SK-N-SH (cell line): ENCODE measurements at regions not wholly inside any gene's neighbourhood (a gene's known extent, or its start where the extent isn't known, plus 50 kb on each side); places are given as distances from the start of the nearest gene placed in this dataset.

ENCODE experiments used
- CTCF ChIA-PET: fragments of 300-600, 350-600 bp; formaldehyde crosslinking; extraction: SDS; loops from one replicate; lab custom pipeline; 2021; lab: Yijun Ruan, JAX
- POLR2A ChIA-PET: fragments of 350-600 bp; sonication (Branson Sonifier 250); formaldehyde crosslinking; extraction: SDS; loops from one replicate; lab custom pipeline; 2020; ENCODE audit warnings: antibody characterized with exemption, inconsistent platforms; lab: Yijun Ruan, JAX
- DNase-seq: peaks from one replicate; pipeline ENCODE4 v3.0.0; 2012
- H2AFZ ChIP-seq: fragments of 200-600 bp; sonication (generic); 2 replicates; pipeline ENCODE4 v1.8.1; 2016; ENCODE audit warnings: antibody characterized with exemption, mild to moderate bottlenecking, low read depth
- H3F3A ChIP-seq: fragments of 200-600 bp; sonication (generic); replicated peaks from 2 replicates; pipeline ENCODE3; 2016; ENCODE audit warnings: antibody characterized with exemption, mild to moderate bottlenecking; ENCODE audit not compliant: insufficient read depth
- H3K27ac ChIP-seq, 2 experiments: fragments of 200-500 bp in 1 of 2; fragments of 200-600 bp in 1 of 2; sonication (Bioruptor generic) in 1 of 2; sonication (generic), shearing (Covaris generic) in 1 of 2; 2 replicates each; pipeline versions ENCODE4 v1.5.1 to v1.6.1; 2014 to 2016; ENCODE audit warnings: low read depth in 2 of 2, inconsistent platforms in 1 of 2, low read length in 1 of 2, mild to moderate bottlenecking in 1 of 2, mixed read lengths in 1 of 2
- H3K27me3 ChIP-seq: fragments of 200-600 bp; sonication (generic), shearing (Covaris generic); 2 replicates; pipeline ENCODE4 v1.6.1; 2016; ENCODE audit warnings: mixed run types; ENCODE audit not compliant: insufficient read depth
- H3K36me3 ChIP-seq, 2 experiments: fragments of 200-500 bp in 1 of 2; fragments of 200-600 bp in 1 of 2; sonication (Bioruptor generic) in 1 of 2; sonication (generic) in 1 of 2; replicated peaks in 1 of 2; 2 replicates each; pipeline versions ENCODE3 to v1.5.1; 2014 to 2016; ENCODE audit warnings: low read length in 1 of 2, mild to moderate bottlenecking in 1 of 2; ENCODE audit not compliant: insufficient read depth in 2 of 2, control insufficient read depth in 1 of 2
- H3K4me1 ChIP-seq, 2 experiments: fragments of 200-500 bp in 1 of 2; fragments of 200-600 bp in 1 of 2; sonication (Bioruptor generic) in 1 of 2; sonication (generic), shearing (Covaris generic) in 1 of 2; 2 replicates each; pipeline versions ENCODE4 v1.5.1 to v1.6.1; 2014 to 2016; ENCODE audit warnings: low read depth in 1 of 2, low read length in 1 of 2, mixed run types in 1 of 2; ENCODE audit not compliant: insufficient read depth in 2 of 2, control insufficient read depth in 1 of 2
- H3K4me2 ChIP-seq: fragments of 200-600 bp; sonication (generic), shearing (Covaris generic); 2 replicates; pipeline ENCODE4 v1.6.1; 2017; ENCODE audit warnings: mixed run types
- H3K4me3 ChIP-seq, 2 experiments: fragments of 200-500 bp in 1 of 2; fragments of 200-600 bp in 1 of 2; sonication (Bioruptor generic) in 1 of 2; sonication (generic), shearing (Covaris generic) in 1 of 2; 2 replicates each; pipeline versions ENCODE4 v1.5.1 to v1.8.1; 2014 to 2016; ENCODE audit warnings: low read depth in 2 of 2, inconsistent platforms in 1 of 2, low read length in 1 of 2, mild to moderate bottlenecking in 1 of 2, mixed read lengths in 1 of 2, moderate library complexity in 1 of 2
- H3K79me2 ChIP-seq: fragments of 200-600 bp; sonication (generic); 2 replicates; pipeline ENCODE4 v1.8.1; 2017; ENCODE audit warnings: mild to moderate bottlenecking; ENCODE audit not compliant: insufficient read depth
- H3K9ac ChIP-seq: fragments of 200-600 bp; sonication (generic); 2 replicates; pipeline ENCODE4 v1.6.1; 2017; ENCODE audit warnings: mixed run types
- H3K9me2 ChIP-seq: fragments of 200-600 bp; sonication (generic); 2 replicates; pipeline ENCODE4 v1.6.1; 2017; ENCODE audit warnings: mixed run types
- H3K9me3 ChIP-seq: fragments of 200-600 bp; sonication (generic); 2 replicates; pipeline ENCODE4 v1.6.1; 2017; ENCODE audit warnings: mixed run types, mild to moderate bottlenecking, moderate library complexity
- H4K20me1 ChIP-seq: fragments of 200-600 bp; sonication (generic); 2 replicates; pipeline ENCODE4 v1.6.1; 2017; ENCODE audit warnings: mild to moderate bottlenecking, mixed run types; ENCODE audit not compliant: insufficient read depth
- EZH2phosphoT487 ChIP-seq: fragments of 200-600 bp; sonication (generic); IDR thresholded peaks from 2 replicates; pipeline ENCODE4 v1.6.1; 2017; ENCODE audit warnings: low read depth, mixed run types, mild to moderate bottlenecking, antibody characterized with exemption, moderate library complexity, borderline replicate concordance
- FOXJ3 ChIP-seq: sonication (generic); formaldehyde crosslinking; IDR thresholded peaks from 2 replicates; pipeline ENCODE4 v1.5.1; 2020; ENCODE audit warnings: mild to moderate bottlenecking, missing genetic modification reagents
- FOXM1 ChIP-seq: IDR thresholded peaks from 2 replicates; pipeline ENCODE4 v1.4.0; 2012; ENCODE audit warnings: low read depth, mild to moderate bottlenecking
- MAX ChIP-seq: IDR thresholded peaks from 2 replicates; pipeline ENCODE4 v1.4.0; 2012; ENCODE audit warnings: low read depth
- MXI1 ChIP-seq: IDR thresholded peaks from 2 replicates; pipeline ENCODE4 v1.6.1; 2012; ENCODE audit warnings: mild to moderate bottlenecking, low read depth, low read length, improper control_type of control experiment
- NRF1 ChIP-seq: IDR thresholded peaks from 2 replicates; pipeline ENCODE4 v1.6.1; 2012; ENCODE audit warnings: low read depth, mild to moderate bottlenecking, low read length
- RCOR1 ChIP-seq: fragments of 150-350 bp; IDR thresholded peaks from 2 replicates; pipeline ENCODE4 v1.6.1; 2017; ENCODE audit warnings: antibody characterized with exemption, low read length
- SIN3A ChIP-seq: IDR thresholded peaks from 2 replicates; pipeline ENCODE4 v1.6.1; 2012; ENCODE audit warnings: low read depth, mild to moderate bottlenecking, low read length, moderate library complexity, borderline replicate concordance
- TAF1 ChIP-seq: IDR thresholded peaks from 2 replicates; pipeline ENCODE4 v1.6.1; 2012; ENCODE audit warnings: low read depth, mild to moderate bottlenecking, low read length, moderate library complexity, borderline replicate concordance
- TCF12 ChIP-seq: IDR thresholded peaks from 2 replicates; pipeline ENCODE4 v1.4.0; 2012
- USF1 ChIP-seq: IDR thresholded peaks from 2 replicates; pipeline ENCODE4 v1.4.0; 2012; ENCODE audit warnings: low read depth, borderline replicate concordance
- YY1 ChIP-seq: IDR thresholded peaks from 2 replicates; pipeline ENCODE4 v1.4.0; 2012; ENCODE audit warnings: low read depth, mild to moderate bottlenecking
- WGBS: methylation state at CpG from one replicate; pipeline ENCODE4 v1.1.6; 2017; ENCODE audit warnings: low lambda C conversion rate; 5-methylcytosine and 5-hydroxymethylcytosine counted together
- TF ChIP-seq, protein P1 (sequence below): fragments of 150-350 bp; IDR thresholded peaks from 2 replicates; pipeline ENCODE4 v1.6.1; 2017; ENCODE audit warnings: antibody characterized with exemption, low read length, low read depth, borderline replicate concordance
- TF ChIP-seq, protein P2 (sequence below): fragments of 150-350 bp; IDR thresholded peaks from 2 replicates; pipeline ENCODE4 v1.6.1; 2016; ENCODE audit warnings: mild to moderate bottlenecking, low read depth, low read length
- TF ChIP-seq, protein P3 (sequence below): fragments of 200-600 bp; sonication (generic); IDR thresholded peaks from 2 replicates; pipeline ENCODE4 v1.6.1; 2017; ENCODE audit warnings: antibody characterized with exemption, mild to moderate bottlenecking, moderate library complexity
- TF ChIP-seq, protein P4 (sequence below): IDR thresholded peaks from 2 replicates; pipeline ENCODE4 v1.4.0; 2012; ENCODE audit warnings: low read depth, borderline replicate concordance

DNA sequence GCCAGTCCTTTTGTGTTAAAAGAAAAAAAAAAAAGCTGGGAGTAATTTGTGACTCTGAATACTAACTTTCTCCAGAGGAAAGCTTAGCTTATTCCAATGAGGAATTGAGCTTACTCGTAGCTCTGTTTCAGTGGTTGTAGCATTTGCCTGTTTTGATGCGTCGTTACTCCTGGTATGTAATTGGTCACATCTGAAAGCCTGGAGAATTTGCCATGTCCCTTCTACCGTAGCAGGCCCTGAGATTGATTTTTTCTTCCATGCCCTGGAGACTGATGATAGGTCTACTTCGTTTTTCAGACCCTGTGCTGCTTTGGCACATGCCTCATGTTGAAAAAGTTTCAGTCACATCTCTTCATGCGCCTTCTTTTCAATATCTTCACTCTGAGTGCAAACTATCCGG lies 1103.0 kb downstream of the PLA2G4A start (continued):
- TF ChIP-seq, protein P1, sequence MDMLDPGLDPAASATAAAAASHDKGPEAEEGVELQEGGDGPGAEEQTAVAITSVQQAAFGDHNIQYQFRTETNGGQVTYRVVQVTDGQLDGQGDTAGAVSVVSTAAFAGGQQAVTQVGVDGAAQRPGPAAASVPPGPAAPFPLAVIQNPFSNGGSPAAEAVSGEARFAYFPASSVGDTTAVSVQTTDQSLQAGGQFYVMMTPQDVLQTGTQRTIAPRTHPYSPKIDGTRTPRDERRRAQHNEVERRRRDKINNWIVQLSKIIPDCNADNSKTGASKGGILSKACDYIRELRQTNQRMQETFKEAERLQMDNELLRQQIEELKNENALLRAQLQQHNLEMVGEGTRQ: no peak
- TF ChIP-seq EZH2phosphoT487 (no peak), NRF1 (no peak)

DNA sequence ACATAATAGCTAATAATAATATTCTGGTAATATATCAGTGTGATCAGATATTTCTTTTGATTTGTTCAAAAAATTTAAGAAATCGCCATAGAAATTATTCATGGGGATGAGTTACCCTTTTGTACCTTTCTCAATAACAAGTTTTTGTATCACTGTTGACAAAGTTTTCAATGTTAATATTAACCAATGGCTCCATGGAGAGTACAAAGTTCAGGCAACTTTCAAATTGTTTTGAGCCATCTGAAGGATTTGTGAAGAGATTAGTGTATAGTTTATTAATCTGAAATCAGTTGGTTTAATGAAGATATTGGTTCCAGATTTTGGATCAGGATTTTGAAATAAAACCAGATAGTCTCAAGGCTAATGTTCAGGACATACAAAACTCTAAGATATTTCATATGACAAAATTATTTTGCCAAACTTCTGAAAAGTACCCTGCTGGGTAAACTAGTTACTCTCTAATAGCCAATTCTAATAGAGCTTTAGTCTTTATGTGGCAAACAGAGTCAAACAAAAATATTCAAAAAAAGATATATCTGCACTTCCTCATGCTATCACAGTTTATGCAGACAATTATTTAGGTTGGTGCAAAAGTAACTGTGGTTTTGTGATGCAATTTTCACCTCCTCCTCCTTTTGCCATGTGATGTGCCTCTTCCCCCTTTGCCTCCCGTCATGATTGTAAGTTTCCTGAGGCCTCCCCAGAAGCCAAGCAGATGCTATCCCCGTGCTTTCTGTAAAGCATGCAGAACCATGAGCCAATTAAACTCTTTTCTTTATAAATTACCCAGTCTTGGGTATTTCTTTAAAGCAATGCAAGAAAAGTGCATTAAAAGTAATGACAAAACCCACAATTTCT lies 1105.0 kb downstream of the PLA2G4A start:
- no peak for TF ChIP-seq TAF1
- TF ChIP-seq FOXJ3: no peak
- TF ChIP-seq, protein P2, sequence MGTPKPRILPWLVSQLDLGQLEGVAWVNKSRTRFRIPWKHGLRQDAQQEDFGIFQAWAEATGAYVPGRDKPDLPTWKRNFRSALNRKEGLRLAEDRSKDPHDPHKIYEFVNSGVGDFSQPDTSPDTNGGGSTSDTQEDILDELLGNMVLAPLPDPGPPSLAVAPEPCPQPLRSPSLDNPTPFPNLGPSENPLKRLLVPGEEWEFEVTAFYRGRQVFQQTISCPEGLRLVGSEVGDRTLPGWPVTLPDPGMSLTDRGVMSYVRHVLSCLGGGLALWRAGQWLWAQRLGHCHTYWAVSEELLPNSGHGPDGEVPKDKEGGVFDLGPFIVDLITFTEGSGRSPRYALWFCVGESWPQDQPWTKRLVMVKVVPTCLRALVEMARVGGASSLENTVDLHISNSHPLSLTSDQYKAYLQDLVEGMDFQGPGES: no peak
- no peak for TF ChIP-seq FOXM1
- no peak for TF ChIP-seq YY1
- no peak for TF ChIP-seq TCF12
- no peak for TF ChIP-seq MAX
- Histone ChIP-seq H3K79me2 (no peaks in the 10 kb centered on the region), H3K27ac (no peak overlapping the region), H3F3A (no peaks in the 10 kb centered on the region), H4K20me1 (no peaks in the 10 kb centered on the region), H3K4me1 (no peaks in the 10 kb centered on the region), H3K4me2 (no peak overlapping the region), H3K36me3 (no peaks in the 10 kb centered on the region), H3K4me3 (no peak overlapping the region), H3K9ac (no peak overlapping the region), H3K9me3 (no peaks in the 10 kb centered on the region), H3K27me3 (no peaks in the 10 kb centered on the region), H2AFZ (no peak overlapping the region), H3K9me2 (no peaks in the 10 kb centered on the region)
- DNase-seq: no peak
- ChIA-PET POLR2A (no interaction called here), CTCF (no interaction called here)
- WGBS: 68% methylated on average over 3 of the region's 3 CpGs

GRCh38 chr1:187936667-187937066 lies 1107.9 kb downstream of the PLA2G4A start:
- Histone ChIP-seq H3K4me1 (no peaks in the 10 kb centered on the region), H3K27me3 (no peaks in the 10 kb centered on the region), H3K4me2 (no peak overlapping the region), H3K27ac (no peak overlapping the region), H2AFZ (no peak overlapping the region), H3K79me2 (no peaks in the 10 kb centered on the region), H3K9me2 (no peaks in the 10 kb centered on the region), H3K36me3 (no peaks in the 10 kb centered on the region), H3K9me3 (no peaks in the 10 kb centered on the region), H3K4me3 (no peak overlapping the region), H4K20me1 (no peaks in the 10 kb centered on the region), H3K9ac (no peak overlapping the region), H3F3A (no peaks in the 10 kb centered on the region)
- DNase-seq: no peak
- CTCF ChIA-PET: no interaction called here
- POLR2A ChIA-PET: no interaction called here
- WGBS: 35% methylated on average over 1 of the region's 1 CpG
- TF ChIP-seq, protein P3, sequence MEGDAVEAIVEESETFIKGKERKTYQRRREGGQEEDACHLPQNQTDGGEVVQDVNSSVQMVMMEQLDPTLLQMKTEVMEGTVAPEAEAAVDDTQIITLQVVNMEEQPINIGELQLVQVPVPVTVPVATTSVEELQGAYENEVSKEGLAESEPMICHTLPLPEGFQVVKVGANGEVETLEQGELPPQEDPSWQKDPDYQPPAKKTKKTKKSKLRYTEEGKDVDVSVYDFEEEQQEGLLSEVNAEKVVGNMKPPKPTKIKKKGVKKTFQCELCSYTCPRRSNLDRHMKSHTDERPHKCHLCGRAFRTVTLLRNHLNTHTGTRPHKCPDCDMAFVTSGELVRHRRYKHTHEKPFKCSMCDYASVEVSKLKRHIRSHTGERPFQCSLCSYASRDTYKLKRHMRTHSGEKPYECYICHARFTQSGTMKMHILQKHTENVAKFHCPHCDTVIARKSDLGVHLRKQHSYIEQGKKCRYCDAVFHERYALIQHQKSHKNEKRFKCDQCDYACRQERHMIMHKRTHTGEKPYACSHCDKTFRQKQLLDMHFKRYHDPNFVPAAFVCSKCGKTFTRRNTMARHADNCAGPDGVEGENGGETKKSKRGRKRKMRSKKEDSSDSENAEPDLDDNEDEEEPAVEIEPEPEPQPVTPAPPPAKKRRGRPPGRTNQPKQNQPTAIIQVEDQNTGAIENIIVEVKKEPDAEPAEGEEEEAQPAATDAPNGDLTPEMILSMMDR: no peak
- TF ChIP-seq, protein P4, sequence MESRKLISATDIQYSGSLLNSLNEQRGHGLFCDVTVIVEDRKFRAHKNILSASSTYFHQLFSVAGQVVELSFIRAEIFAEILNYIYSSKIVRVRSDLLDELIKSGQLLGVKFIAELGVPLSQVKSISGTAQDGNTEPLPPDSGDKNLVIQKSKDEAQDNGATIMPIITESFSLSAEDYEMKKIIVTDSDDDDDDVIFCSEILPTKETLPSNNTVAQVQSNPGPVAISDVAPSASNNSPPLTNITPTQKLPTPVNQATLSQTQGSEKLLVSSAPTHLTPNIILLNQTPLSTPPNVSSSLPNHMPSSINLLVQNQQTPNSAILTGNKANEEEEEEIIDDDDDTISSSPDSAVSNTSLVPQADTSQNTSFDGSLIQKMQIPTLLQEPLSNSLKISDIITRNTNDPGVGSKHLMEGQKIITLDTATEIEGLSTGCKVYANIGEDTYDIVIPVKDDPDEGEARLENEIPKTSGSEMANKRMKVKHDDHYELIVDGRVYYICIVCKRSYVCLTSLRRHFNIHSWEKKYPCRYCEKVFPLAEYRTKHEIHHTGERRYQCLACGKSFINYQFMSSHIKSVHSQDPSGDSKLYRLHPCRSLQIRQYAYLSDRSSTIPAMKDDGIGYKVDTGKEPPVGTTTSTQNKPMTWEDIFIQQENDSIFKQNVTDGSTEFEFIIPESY: no peak
- TF ChIP-seq USF1: no peak
- TF ChIP-seq FOXM1: no peak
- no peak for TF ChIP-seq RCOR1
- TF ChIP-seq SIN3A: no peak
- TF ChIP-seq MXI1: no peak
- TF ChIP-seq FOXJ3: no peak
- TF ChIP-seq EZH2phosphoT487: no peak
- TF ChIP-seq, protein P1: no peak
